ENCODE measurements at regions not wholly inside any gene's neighbourhood (a gene's known extent, or its start where the extent isn't known, plus 50 kb on each side); places are given as distances from the start of the nearest gene placed in this dataset.

DNA sequence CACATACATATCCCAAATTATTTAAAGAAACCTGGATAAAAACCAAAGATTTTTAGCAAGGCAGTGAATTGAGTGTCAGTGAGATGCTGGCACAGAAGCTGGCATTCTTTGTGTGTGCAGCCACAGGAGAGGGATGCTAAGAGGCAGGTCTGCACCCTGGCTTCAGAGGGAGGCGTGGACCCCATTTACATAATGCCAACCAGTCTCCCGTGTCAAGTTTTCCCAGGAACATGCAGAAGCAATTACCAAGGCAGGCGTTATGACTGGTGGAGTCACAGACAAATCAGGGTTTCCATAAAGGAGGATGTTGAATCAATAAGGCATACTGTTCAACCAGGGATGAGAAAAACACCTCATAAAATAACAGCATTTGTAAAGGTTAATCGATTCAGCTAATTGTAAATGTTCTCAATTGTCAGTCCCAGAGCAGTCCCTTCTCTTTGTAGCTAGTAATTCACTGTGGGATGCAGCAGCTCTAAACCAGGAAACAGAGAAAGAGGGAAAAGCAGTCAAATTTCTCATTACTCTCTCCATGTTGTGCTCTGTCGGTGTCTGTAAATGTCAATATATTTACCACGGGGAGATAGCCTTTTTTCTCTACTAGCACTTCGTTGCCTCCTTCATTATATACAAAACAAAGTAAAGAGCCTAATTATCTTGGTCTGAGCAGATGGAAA lies 452.4 kb upstream of the GRAMD2B start:
- Histone ChIP-seq H3K36me3 (no peaks in the 10 kb centered on the region), H3K27me3 (no peaks in the 10 kb centered on the region), H3K27ac (no peak overlapping the region), H3K4me3 (no peak overlapping the region), H3K4me1 (no peaks in the 10 kb centered on the region), H3K9me3 (no peaks in the 10 kb centered on the region)
- TF ChIP-seq, protein P1, sequence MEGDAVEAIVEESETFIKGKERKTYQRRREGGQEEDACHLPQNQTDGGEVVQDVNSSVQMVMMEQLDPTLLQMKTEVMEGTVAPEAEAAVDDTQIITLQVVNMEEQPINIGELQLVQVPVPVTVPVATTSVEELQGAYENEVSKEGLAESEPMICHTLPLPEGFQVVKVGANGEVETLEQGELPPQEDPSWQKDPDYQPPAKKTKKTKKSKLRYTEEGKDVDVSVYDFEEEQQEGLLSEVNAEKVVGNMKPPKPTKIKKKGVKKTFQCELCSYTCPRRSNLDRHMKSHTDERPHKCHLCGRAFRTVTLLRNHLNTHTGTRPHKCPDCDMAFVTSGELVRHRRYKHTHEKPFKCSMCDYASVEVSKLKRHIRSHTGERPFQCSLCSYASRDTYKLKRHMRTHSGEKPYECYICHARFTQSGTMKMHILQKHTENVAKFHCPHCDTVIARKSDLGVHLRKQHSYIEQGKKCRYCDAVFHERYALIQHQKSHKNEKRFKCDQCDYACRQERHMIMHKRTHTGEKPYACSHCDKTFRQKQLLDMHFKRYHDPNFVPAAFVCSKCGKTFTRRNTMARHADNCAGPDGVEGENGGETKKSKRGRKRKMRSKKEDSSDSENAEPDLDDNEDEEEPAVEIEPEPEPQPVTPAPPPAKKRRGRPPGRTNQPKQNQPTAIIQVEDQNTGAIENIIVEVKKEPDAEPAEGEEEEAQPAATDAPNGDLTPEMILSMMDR (IDR thresholded peaks at IDR 0.05) = no peak
- 66 to 76% methylated on average over 7 of the region's 7 CpGs for WGBS, 2 donors (ENCODE audit: low coverage in 1 of 2)
- DNase-seq = no peak
- intact Hi-C loops (cut with DNase I; ENCODE audit: low total_unique reads) (no loop called here), in situ Hi-C loops (cut with MboI; ENCODE audit: low pct_ligation_motif_present in 1 of 4, low pct_unique_long_range_greater_than_20kb in 1 of 4, low sequenced_read_pairs in 3 of 4) (no loop called here)

DNA sequence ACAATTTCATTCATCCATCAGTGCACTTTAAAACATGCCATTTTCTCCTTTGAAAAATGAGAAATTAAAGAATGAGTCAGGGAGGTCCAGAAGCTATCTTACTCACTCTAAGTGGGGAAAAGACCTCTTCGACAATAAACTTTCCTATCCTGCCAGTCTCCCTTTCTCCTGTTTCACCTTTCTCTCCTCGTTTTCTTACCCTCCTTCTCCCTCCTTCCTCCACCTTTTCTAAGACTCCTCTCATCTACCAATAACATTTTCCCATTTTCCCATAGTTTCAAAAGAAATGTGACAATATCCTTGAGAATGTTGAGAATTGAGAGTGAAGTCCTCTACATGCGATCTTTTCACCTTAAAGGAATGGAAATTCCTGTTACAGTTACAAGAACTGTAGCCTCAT lies 450.5 kb upstream of the GRAMD2B start:
- H3K4me3 ChIP-seq = no peak overlapping the region
- in situ Hi-C loops (cut with MboI; ENCODE audit: low pct_ligation_motif_present in 1 of 4, low pct_unique_long_range_greater_than_20kb in 1 of 4, low sequenced_read_pairs in 3 of 4) (no loop called here), intact Hi-C loops (cut with DNase I; ENCODE audit: low total_unique reads) (no loop called here)
- H3K27ac ChIP-seq = no peak overlapping the region
- DNase-seq = no peak
- no peaks in the 10 kb centered on the region for H3K36me3 ChIP-seq
- WGBS, 2 donors (ENCODE audit: low coverage in 1 of 2) = 78 to 84% methylated on average over 3 of the region's 3 CpGs
- no peaks in the 10 kb centered on the region for H3K9me3 ChIP-seq
- H3K27me3 ChIP-seq = no peaks in the 10 kb centered on the region
- H3K4me1 ChIP-seq = no peaks in the 10 kb centered on the region
- TF ChIP-seq EP300 (IDR thresholded peaks at IDR 0.05; ENCODE audit: low read depth) = no peak
- no peak for TF ChIP-seq POLR2A (IDR thresholded peaks at IDR 0.05)
- TF ChIP-seq POLR2AphosphoS5 (IDR thresholded peaks at IDR 0.05) = no peak
- TF ChIP-seq, protein P1 (IDR thresholded peaks at IDR 0.05) = no peak

DNA sequence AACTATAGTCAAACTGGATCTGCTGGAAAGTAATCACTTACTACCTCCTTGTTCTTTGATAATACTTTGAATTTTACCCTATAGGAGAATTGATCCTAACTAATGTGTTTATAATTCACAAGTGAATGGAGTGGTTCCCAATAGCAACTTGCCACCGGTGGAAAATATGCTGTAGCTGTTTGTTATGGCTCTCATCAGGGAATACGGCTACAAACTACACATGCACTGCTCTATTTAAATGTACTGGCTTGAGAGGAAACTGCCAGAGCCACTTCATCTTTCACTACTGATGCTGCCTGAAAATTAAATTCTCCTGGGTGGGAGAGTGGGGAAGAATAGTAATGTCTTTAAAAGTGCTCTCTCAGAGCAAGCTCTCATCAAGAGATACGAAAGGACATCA lies 448.5 kb upstream of the GRAMD2B start:
- TF ChIP-seq POLR2AphosphoS5 (IDR thresholded peaks at IDR 0.05) (no peak), POLR2A (IDR thresholded peaks at IDR 0.05) (no peak), EP300 (IDR thresholded peaks at IDR 0.05; ENCODE audit: low read depth) (no peak)
- TF ChIP-seq, protein P1 (IDR thresholded peaks at IDR 0.05) = no peak
- Histone ChIP-seq H3K9me3 (no peaks in the 10 kb centered on the region), H3K27ac (no peak overlapping the region), H3K4me1 (no peaks in the 10 kb centered on the region), H3K4me3 (no peak overlapping the region), H3K36me3 (no peaks in the 10 kb centered on the region), H3K27me3 (no peaks in the 10 kb centered on the region)
- WGBS, 2 donors (ENCODE audit: low coverage in 1 of 2) = 67 to 85% methylated on average over 1 to 3 of the region's 3 CpGs
- intact Hi-C loops (cut with DNase I; ENCODE audit: low total_unique reads) (no loop called here), in situ Hi-C loops (cut with MboI; ENCODE audit: low pct_ligation_motif_present in 1 of 4, low pct_unique_long_range_greater_than_20kb in 1 of 4, low sequenced_read_pairs in 3 of 4) (no loop called here)
- no peak for DNase-seq

DNA sequence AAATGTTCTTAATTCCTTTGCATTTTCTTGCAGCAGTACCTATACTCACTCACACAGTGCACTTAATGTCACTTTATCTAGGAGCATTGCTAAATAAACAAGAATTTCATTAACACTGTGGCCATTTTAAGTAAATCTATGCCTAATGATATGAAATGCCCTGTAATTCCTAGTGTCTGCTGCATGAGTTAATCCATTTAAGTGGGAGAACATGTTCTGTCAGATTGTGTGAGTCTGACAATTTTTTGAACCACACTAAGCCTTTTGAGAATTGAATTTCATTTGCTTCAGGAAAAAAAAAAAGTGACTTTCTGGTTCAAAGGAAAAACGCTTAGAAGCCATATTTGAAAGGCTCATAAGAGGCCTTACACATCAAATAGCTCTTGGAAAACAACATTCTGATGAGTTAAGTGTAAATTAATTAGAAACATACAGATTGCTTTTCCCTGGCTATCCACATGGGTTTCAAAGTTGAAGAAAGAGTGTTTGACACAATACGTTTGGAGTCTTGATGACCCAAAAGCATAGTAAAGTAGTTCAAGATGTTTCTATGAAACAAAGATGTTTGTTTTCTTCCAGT lies 446.7 kb upstream of the GRAMD2B start:
- Histone ChIP-seq H3K4me1 (no peaks in the 10 kb centered on the region), H3K36me3 (no peaks in the 10 kb centered on the region), H3K4me3 (no peak overlapping the region), H3K27me3 (no peaks in the 10 kb centered on the region), H3K9me3 (no peaks in the 10 kb centered on the region), H3K27ac (no peak overlapping the region)
- TF ChIP-seq POLR2AphosphoS5 (IDR thresholded peaks at IDR 0.05) = no peak
- no peak for TF ChIP-seq POLR2A (IDR thresholded peaks at IDR 0.05)
- TF ChIP-seq EP300 (IDR thresholded peaks at IDR 0.05; ENCODE audit: low read depth) = no peak
- TF ChIP-seq, protein P1 (IDR thresholded peaks at IDR 0.05) = no peak
- WGBS, 2 donors (ENCODE audit: low coverage in 1 of 2) = 83 to 85% methylated on average over 2 of the region's 2 CpGs
- intact Hi-C loops (cut with DNase I; ENCODE audit: low total_unique reads) (no loop called here), in situ Hi-C loops (cut with MboI; ENCODE audit: low pct_ligation_motif_present in 1 of 4, low pct_unique_long_range_greater_than_20kb in 1 of 4, low sequenced_read_pairs in 3 of 4) (no loop called here)
- no peak for DNase-seq
